ENCODE measurements at regions not wholly inside any gene's neighbourhood (a gene's known extent, or its start where the extent isn't known, plus 50 kb on each side); places are given as distances from the start of the nearest gene placed in this dataset.

- no peak for DNase-seq (ENCODE audit: low spot score)
These were observed 51.6 kb upstream of the MAP1B start for GRCh38 chr5:72055636-72056035.

Measured in iPS-NIHi11 (cell line).